Loucy (cell line): ENCODE measurements at regions not wholly inside any gene's neighbourhood (a gene's known extent, or its start where the extent isn't known, plus 50 kb on each side); places are given as distances from the start of the nearest gene placed in this dataset.

Experiments used
- H2AFZ ChIP-seq: fragments of 200-600 bp; sonication (generic); 2 replicates; pipeline ENCODE4 v1.6.0; 2016; ENCODE audit warnings: antibody characterized with exemption, mild to moderate bottlenecking, low read length, moderate library complexity
- H3F3A ChIP-seq: fragments of 200-600 bp; 2 replicates; pipeline ENCODE4 v1.6.0; 2016; ENCODE audit warnings: antibody characterized with exemption, low read depth, mild to moderate bottlenecking
- H3K27me3 ChIP-seq: fragments of 200-600 bp; sonication (generic); 2 replicates; pipeline ENCODE4 v1.6.1; 2014; ENCODE audit warnings: low read length, mild to moderate bottlenecking; ENCODE audit not compliant: insufficient read depth, poor library complexity, severe bottlenecking
- H3K36me3 ChIP-seq: fragments of 200-600 bp; sonication (generic); 2 replicates; pipeline ENCODE4 v1.6.1; 2016; ENCODE audit warnings: low read length; ENCODE audit not compliant: insufficient read depth
- H3K4me1 ChIP-seq: fragments of 200-600 bp; sonication (generic); 2 replicates; pipeline ENCODE4 v1.5.1; 2014; ENCODE audit warnings: low read length, mild to moderate bottlenecking; ENCODE audit not compliant: insufficient read depth, poor library complexity, severe bottlenecking
- H3K4me2 ChIP-seq: fragments of 200-600 bp; sonication (generic); 2 replicates; pipeline ENCODE4 v1.6.0; 2014; ENCODE audit warnings: antibody characterized with exemption, low read length, low read depth, mild to moderate bottlenecking; ENCODE audit not compliant: poor library complexity, severe bottlenecking
- H3K4me3 ChIP-seq: fragments of 200-600 bp; sonication (generic); 2 replicates; pipeline ENCODE4 v1.5.1; 2014; ENCODE audit warnings: low read length, mild to moderate bottlenecking, mixed read lengths; ENCODE audit not compliant: poor library complexity, severe bottlenecking
- H3K79me2 ChIP-seq: fragments of 200-600 bp; sonication (generic); 2 replicates; pipeline ENCODE4 v1.6.1; 2014; ENCODE audit warnings: low read length; ENCODE audit not compliant: insufficient read depth
- H3K9ac ChIP-seq: fragments of 200-600 bp; sonication (generic); 2 replicates; pipeline ENCODE4 v1.6.0; 2014; ENCODE audit warnings: mild to moderate bottlenecking, low read depth, low read length, moderate library complexity; ENCODE audit not compliant: poor library complexity, severe bottlenecking
- H3K9me2 ChIP-seq: fragments of 200-600 bp; sonication (generic); replicated peaks from 2 replicates; pipeline ENCODE4 v1.6.1; 2016; ENCODE audit warnings: low read depth, low read length, mixed read lengths
- H3K9me3 ChIP-seq: fragments of 200-600 bp; sonication (generic); 2 replicates; pipeline ENCODE4 v1.6.1; 2014; ENCODE audit warnings: mild to moderate bottlenecking, antibody characterized with exemption, low read length, low read depth; ENCODE audit not compliant: insufficient read depth
- H4K20me1 ChIP-seq: fragments of 200-600 bp; sonication (generic); 2 replicates; pipeline ENCODE4 v1.6.0; 2014; ENCODE audit warnings: antibody characterized with exemption, low read length, mild to moderate bottlenecking; ENCODE audit not compliant: insufficient read depth, poor library complexity, severe bottlenecking
- EZH2phosphoT487 ChIP-seq: fragments of 200-600 bp; IDR thresholded peaks from 2 replicates; pipeline ENCODE4 v1.6.1; 2018; ENCODE audit warnings: antibody characterized with exemption, mild to moderate bottlenecking, moderate library complexity, borderline replicate concordance
- TF ChIP-seq, protein P1 (sequence below): fragments of 200-600 bp; sonication (generic); conservative IDR thresholded peaks from 2 replicates; pipeline ENCODE4 v1.5.1; 2014; ENCODE audit warnings: mild to moderate bottlenecking, antibody characterized with exemption, low read length

DNA sequence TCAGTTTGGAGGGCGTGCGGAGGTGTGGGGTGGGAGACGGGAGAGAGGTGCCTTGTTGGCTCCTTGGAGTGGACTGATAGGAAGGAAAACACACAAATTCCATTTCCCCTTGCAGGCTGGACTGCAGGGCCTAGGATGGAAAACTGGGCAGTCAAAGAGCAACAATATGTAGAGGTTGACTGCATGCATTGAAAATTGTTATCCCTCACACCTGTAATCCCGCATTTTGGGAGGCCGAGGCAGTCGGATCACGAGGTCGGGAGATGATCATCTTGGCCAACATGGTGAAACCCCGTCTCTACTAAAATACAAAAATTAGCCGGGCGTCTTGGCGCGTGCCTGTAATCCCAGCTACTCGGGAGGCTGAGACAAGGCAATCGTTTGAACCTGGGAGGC is 128.2 kb downstream of the PPIAL4G start:
- TF ChIP-seq EZH2phosphoT487 = no peak
- TF ChIP-seq, protein P1, sequence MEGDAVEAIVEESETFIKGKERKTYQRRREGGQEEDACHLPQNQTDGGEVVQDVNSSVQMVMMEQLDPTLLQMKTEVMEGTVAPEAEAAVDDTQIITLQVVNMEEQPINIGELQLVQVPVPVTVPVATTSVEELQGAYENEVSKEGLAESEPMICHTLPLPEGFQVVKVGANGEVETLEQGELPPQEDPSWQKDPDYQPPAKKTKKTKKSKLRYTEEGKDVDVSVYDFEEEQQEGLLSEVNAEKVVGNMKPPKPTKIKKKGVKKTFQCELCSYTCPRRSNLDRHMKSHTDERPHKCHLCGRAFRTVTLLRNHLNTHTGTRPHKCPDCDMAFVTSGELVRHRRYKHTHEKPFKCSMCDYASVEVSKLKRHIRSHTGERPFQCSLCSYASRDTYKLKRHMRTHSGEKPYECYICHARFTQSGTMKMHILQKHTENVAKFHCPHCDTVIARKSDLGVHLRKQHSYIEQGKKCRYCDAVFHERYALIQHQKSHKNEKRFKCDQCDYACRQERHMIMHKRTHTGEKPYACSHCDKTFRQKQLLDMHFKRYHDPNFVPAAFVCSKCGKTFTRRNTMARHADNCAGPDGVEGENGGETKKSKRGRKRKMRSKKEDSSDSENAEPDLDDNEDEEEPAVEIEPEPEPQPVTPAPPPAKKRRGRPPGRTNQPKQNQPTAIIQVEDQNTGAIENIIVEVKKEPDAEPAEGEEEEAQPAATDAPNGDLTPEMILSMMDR = no peak
- no peaks in the 10 kb centered on the region for H3K79me2 ChIP-seq
- no peak overlapping the region for H2AFZ ChIP-seq
- H3K4me3 ChIP-seq = no peak overlapping the region
- H3K36me3 ChIP-seq = no peaks in the 10 kb centered on the region
- H3K27me3 ChIP-seq = no peaks in the 10 kb centered on the region
- H3K9me3 ChIP-seq = no peaks in the 10 kb centered on the region
- H3K4me1 ChIP-seq = peaks cover 8% of the 10 kb centered on the region
- H3K4me2 ChIP-seq = no peak overlapping the region
- no peak overlapping the region for H3K9ac ChIP-seq
- no peaks in the 10 kb centered on the region for H4K20me1 ChIP-seq
- no peaks in the 10 kb centered on the region for H3F3A ChIP-seq
- H3K9me2 ChIP-seq = no peaks in the 10 kb centered on the region

- Histone ChIP-seq H3K9me2 (no peaks in the 10 kb centered on the region), H2AFZ (no peak overlapping the region), H3K4me2 (no peak overlapping the region), H4K20me1 (no peaks in the 10 kb centered on the region), H3K4me3 (no peak overlapping the region), H3K27me3 (no peaks in the 10 kb centered on the region), H3K9ac (no peak overlapping the region), H3K4me1 (peaks cover 8% of the 10 kb centered on the region), H3K9me3 (no peaks in the 10 kb centered on the region), H3K36me3 (no peaks in the 10 kb centered on the region), H3K79me2 (no peaks in the 10 kb centered on the region), H3F3A (no peaks in the 10 kb centered on the region)
- TF ChIP-seq, protein P1 = no peak
- no peak for TF ChIP-seq EZH2phosphoT487
Observed at GRCh38 chr1:148354284-148354912, 128.7 kb downstream of the PPIAL4G start.

DNA sequence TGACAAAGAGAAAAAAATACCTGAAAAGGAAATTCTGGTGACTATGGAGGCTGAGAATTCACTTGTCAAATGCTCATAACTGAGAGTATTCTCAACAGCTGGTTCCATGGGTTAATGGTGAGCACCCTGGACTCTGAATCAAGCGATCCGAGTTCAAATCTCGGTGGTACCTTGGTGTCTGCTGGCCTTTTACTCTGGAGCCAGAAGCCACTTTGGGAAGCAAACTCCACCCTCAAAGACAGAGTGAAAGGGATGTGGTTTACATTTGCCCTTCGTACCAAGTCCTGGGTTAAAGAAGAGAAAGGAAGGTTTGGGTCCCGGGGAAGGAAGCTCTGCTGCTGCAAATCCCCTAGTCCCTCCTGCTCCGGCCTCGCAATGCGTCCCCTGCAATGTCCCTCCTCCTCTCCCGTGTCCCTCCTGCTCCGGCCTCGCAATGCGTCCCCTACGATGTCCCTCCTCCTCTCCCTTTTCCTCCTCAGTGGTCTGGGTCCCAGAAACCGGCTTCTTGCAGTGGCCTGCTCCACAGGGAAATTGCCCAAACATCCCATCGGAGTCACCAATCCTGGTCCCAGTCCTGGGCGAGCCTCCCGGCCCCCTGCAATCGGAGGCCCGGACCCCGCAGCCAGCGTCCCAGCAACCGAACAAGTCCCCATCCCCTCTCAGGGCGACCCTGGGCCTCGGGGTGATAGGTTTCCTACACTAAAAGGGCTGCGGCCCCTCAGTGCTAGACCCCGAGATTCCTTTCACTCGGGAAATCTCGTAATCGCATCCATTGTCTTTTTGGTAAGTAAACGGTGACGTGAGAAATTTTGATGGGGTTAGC is 129.4 kb downstream of the PPIAL4G start:
- Histone ChIP-seq H3K9me2 (no peaks in the 10 kb centered on the region), H3K36me3 (no peaks in the 10 kb centered on the region), H3K79me2 (no peaks in the 10 kb centered on the region), H3K4me1 (peaks cover 8% of the 10 kb centered on the region), H3K9me3 (no peaks in the 10 kb centered on the region), H4K20me1 (no peaks in the 10 kb centered on the region), H3K27me3 (no peaks in the 10 kb centered on the region), H3F3A (no peaks in the 10 kb centered on the region), H3K4me3 (no peak overlapping the region), H3K9ac (no peak overlapping the region), H3K4me2 (no peak overlapping the region), H2AFZ (no peak overlapping the region)
- TF ChIP-seq EZH2phosphoT487 = no peak
- TF ChIP-seq, protein P1 = no peak
